GM21515 (cell line): ENCODE measurements at regions not wholly inside any gene's neighbourhood (a gene's known extent, or its start where the extent isn't known, plus 50 kb on each side); places are given as distances from the start of the nearest gene placed in this dataset.

Experiments
- ATAC-seq: cut with Tn5 transposase; IDR thresholded peaks from one replicate; pipeline ENCODE4 v1.9.1; 2021; ENCODE audit not compliant: unreplicated experiment

DNA sequence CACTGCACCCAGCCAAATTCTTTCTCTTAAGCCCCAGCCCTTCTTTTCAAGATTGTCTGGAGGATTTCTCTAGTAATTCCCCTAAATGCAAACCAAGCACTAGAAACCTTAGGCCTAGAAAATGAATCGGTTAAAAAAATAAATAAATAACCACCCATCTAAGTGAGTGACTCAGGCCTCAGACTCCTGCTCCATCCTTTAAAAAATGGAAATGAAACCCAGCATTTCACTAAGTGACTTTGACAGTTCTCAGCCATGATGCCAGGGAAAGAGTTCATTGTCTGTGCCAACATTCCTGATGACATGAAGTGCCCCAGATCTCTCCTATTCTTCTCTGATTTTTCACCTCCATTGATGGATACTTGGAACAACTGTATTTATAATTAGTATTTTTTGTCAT lies 415.2 kb upstream of the DAB1 start:
- ATAC-seq: no peak

DNA sequence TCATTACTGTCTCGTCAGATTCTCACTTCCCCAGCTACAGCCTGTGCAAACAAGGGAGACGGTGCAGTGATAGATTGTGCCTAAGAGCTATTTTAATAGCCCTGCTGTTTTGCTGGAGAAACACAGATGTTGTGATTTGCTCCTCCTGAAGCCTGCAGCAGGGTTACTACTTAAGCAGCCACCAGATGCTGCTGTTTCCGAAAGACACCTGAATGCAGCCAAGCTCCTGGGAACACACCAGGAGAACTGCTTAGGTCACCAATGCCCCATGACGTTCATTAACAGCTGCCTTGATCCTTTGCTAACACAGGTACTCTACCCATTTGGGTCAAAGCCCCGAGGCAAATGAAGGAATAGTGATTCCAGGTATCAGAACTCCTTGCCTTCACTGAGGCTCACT lies 411.8 kb upstream of the DAB1 start:
- ATAC-seq: no peak

DNA sequence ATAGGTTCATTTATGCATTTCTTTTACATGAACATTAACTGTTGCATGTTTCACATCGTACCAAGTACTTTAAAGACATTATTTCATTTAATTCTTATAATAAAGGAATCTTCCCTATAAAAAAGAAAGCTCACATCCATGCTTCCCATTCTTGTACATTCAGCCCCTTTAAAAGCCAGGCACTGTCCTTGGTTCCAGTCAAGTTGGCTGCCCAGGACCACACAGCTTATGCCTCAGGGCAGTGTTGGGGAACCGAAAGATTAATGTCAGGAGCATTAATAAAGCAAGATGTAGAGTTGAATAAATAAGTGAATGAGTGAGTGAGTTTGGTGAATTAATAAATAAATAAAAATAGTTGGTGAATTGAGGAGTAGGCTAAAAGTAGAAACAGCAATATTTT lies 409.4 kb upstream of the DAB1 start:
- ATAC-seq: no peak

DNA sequence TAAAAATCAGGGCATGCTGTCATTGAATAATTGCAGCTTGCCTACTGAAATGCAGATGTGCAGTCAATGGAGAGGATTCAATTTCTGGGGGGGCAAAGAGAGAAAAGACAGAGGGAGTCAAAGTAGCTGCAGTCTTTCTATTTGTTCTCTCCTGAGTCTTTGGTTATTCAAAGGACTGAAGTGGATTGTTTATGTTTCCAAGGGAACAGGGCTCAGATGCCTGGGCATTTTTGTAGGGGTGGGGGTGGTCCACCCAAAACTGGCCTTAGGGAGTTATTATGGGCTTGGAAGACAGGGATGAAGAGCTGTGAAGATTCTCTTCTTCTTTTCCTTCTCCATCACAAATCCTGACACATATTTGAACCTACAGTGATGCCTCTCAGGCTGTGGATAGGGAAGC lies 408.8 kb upstream of the DAB1 start:
- no peak for ATAC-seq

DNA sequence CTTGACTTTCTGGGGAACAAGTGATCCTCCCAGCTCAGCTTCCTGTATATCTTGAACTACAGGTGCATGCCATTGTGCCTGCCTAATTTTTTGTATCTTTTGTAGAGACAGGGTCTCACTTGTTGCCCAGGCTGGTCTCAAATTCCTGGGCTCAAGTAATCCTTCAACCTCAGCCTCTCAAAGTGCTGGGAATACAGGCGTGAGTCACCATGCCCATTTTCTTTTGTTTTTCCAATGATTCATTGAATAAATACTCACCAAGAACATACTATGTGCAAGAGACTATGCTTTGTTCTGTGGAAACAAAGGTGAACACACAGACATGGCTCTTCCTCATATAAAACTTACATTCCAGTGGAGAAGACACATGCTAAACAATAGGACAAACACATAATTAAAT lies 407.8 kb upstream of the DAB1 start:
- ATAC-seq: no peak

DNA sequence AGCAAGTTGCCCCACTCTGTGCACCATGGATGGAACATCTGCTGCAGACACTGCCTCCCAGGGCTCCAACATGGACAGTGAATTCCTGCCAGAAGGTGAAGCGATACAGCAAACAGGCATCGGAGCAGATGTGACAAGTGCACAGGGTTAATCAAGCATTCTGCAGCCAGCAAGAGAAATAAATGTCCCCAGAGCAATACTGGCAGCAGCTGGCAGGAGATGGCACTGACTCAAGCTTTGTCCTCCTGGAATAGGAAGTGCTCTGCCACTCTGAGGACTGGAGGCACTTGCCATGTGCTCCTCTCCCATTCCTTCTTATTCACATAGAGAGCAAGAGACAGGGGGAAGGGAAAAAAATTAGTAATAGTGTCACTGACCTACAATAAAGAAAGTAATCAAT lies 402.7 kb upstream of the DAB1 start:
- no peak for ATAC-seq

DNA sequence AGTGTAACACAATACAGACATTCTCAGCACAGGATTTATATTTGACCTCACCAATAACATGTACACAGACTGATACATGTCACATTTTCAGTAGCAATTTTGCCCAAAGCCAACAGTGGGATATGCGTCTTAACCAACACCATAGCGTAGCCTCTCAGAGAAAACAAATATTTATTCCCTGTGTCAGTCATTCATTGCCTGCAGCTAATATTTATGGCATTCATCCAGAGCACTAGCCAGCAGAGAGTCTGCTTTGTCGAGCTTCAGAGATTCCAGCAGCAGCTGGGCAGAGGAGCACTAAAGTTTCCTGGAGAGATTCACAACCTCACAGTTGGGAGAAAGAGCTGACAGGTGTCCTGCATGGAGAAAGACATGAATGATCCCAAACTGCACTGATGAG lies 400.7 kb upstream of the DAB1 start:
- no peak for ATAC-seq

DNA sequence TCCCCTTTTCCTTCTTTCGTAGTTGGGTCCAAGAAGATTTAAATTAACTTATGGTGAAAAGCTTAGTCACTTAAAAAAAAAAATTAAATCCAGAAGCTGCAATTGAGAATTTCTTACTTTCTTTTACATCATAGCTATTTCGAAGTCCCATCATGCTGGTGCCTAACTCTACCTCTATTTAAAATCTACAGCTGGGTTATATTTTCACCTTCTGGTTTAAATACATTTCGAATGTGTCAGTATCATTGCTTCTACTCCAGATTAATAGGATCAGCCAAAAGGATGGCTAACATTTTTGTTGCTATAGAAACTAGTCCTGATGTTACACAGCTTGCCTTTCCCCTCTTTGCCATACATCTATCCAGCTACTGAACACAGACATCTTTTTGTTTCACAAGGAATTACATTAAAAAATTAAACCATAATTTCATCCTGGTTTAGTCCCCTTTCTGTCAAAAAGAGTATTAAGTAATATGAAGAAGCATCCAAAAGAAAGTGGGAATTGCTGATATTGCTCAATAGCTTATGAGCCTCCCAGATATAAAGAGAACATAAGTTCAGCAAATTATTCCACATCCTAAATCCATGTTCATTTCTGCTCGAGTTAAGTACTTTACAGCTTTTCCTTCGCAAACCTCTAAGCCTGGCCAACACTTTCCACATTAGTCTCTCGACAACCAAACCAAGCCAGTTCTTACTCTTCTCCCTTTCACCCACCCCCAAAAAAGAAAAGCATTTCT lies 396.7 kb upstream of the DAB1 start:
- no peak for ATAC-seq

DNA sequence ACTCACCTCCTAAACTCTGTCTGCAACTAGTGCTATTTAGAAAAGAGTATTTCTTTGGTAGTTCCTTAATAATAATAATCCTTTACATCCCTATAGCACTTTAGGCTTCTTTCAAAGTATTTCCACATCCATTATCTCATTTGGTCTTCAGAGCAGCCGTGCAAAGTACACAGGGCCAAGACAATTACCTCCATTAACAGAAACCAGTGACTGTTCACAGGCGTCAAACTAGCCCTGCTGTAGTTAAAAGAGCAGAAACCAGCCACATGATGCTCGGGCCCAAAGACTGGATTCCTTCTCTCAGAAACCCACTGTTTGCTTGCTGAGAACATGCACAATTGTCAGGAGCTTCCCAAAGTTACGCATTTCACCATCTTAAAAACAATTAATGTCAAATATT lies 396.0 kb upstream of the DAB1 start:
- ATAC-seq: no peak

DNA sequence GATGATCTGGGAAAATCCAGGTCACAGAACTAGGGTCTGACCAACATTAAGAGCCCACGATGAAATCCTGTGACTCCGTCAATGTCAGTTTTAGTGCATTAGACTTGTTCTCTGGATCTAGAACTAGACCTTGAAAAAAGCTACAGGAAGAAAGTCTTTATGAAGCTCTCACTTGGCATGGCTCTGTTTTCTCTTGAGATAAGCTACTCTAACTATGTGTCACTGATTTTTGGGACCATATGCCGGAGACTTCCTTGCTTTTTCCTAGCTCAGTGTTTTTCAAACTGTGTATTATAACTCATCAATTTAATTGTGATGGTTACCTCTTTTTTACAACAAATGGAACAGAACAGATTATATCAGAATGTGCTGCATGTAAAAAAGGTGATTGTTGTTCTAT lies 379.7 kb upstream of the DAB1 start:
- no peak for ATAC-seq

DNA sequence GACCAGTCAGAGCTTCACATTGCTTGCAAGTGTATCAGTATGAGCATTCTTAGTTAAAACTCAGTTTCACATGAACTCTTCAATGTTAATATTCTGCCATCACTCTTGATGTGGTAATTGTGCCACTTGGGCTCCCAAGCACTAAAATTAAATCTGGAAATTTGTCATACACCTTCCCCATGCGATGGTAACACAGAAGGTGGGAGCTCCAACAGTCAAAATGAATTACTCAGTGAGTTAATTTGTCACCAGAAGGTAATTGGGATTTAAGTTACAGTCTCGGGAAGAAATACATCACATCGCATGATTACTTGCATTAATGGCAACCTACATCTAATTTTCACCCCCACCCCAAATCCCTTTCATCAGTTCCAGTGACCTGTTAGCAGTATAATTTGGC lies 376.5 kb upstream of the DAB1 start:
- ATAC-seq: no peak

DNA sequence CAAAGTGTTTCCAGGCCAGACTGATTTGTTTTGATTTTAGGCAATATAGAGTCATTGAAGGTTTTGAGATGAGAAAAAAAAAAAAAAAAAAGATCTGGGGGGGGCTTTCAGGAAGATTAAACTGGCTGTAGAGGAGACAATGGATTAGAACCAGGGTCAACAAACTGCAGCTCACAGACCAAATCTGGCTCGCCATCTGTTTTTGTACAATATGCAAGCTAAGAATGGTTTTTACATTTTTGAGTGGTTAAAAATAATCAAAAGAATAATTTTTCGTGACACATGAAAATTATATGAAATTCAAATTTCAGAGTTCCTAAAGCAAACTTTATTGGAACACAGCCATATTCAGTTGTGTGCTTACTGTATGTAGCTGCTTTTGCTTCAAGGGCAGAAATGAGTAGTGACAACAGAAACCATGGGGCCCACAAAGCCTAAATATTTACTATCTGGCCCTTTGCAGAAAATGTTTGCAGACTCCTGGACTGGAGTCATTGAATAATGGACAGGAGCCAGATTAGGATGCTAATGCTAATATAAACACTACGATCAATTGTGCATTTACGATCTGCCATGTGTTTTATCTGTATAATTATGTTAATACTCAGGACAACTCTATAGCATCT lies 375.7 kb upstream of the DAB1 start:
- no peak for ATAC-seq

DNA sequence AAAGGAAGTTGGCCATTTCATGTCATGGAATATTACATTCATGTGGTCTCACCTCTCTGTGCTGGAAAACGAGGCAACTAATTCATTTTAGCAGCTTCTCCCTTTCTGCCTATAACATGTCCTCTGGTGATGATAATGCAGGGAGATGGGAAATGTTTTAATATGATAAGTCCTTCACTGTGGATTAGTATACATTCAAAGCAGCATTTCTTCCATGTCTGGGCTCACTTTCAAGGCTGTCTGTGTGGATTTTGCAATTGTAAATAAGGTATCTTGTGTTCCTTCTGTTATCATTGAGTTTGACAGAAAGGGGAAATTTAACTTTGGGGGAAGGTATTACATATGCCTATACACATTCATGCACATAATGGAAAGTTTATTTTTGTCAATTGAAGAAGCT lies 374.7 kb upstream of the DAB1 start:
- no peak for ATAC-seq

DNA sequence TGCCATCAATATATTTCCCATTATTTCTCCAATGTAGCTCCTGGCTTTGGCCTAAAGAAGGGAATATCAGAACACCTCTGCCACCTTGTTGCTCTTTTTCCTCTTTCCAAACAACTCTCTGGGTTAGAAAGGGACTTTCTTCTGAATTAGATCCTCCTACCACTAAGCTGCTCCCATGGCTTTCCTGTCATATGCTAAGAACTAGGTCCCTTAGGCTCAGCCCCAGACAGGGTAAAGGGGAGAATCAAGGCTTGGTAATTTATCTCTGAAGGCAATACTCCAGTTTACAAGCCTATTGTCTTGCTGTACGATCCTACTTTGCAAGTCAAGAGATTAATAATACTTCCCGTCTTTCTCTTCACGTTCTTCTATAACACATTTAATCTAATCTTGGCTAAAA lies 373.2 kb upstream of the DAB1 start:
- no peak for ATAC-seq

DNA sequence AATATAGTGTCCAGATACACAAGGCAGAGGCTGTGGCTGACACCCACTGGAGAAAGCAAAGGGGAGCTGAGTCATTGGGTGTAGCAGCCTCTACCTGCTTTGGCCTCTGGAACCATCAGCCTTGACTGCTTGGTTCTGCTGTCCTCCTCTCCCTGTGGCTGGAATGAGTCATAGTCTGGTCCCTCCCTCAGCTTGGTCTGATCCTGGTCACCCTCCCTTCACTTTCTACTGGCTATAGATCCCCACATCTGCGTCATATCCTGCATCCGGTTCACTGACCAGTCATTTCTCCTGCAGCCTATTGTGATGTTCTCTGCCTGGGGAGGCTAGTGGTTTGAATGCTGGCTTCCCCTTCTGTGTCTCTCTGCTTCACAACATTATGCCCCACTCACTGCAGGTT lies 372.8 kb upstream of the DAB1 start:
- no peak for ATAC-seq

DNA sequence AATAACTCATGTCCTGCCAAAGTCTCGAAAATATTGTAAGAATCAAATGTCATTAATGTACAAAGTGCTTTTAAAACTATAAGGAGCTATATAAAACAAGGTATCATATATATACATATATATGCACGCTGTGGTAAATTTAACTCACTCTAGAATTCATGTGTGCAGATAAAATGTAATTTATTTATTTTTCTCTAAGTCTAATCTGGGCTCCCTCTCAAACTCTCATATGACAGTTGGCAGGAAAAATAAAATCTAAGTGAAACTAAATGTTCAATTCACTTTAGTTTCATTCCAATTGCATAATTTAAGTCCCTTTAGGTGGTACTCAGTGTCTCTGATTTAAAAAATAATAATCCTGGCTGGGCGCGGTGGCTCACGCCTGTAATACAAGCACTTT lies 372.0 kb upstream of the DAB1 start:
- ATAC-seq: no peak

DNA sequence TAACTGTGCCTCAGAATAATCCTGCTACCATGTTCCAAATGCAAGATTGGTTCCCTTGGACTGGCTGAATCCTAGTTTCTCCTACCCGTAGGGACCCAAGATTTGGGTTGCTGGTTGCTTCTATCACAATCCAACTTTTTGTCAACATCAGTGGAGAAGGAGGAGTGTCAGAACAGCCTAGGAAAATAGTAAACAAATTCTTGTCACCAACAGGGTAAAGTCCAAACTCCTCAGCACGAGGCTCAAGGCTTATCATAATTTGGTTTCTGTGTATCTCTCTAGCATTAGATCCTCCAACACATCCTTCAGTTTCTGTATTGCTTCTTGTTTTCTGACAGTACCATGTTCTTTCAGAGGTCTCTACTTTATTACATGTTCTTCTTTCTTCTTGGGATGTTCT lies 370.2 kb upstream of the DAB1 start:
- no peak for ATAC-seq

DNA sequence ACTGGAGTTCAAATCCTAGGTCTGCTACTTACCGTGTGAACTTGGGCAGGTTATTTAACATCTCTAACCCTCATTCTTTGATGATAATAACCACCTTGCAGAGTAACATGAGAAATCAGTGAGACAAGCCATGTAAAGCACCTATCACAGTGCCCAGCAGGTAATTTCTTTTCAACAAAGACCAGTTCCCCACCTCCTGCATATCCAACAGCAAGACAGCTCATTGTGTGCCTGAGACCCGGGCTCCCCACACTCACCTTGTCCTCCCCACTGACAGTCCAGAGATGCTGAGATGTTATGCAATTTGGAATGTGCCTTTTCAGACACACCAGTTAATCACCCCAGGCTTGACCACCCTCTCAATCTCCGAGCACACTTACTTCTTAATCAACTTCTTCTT lies 367.6 kb upstream of the DAB1 start:
- ATAC-seq: no peak

DNA sequence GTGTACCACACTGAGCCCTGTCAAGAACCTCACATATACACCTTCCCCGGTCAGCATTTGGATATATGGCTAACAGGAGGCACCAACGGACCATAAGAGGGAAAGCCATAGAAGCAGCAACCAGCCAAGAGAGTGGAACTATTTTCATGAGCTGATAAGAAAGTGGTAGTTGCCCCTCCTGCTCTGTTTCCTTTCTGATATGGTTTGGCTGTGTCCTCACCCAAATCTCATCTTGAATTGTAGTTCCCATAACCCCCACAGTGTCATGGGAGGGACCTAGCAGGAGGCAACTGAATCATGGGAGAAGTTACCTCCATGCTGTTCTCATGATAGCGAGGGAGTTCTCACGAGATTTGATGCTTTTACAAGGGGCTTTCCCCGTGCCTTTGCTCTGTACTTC lies 366.1 kb upstream of the DAB1 start:
- no peak for ATAC-seq

DNA sequence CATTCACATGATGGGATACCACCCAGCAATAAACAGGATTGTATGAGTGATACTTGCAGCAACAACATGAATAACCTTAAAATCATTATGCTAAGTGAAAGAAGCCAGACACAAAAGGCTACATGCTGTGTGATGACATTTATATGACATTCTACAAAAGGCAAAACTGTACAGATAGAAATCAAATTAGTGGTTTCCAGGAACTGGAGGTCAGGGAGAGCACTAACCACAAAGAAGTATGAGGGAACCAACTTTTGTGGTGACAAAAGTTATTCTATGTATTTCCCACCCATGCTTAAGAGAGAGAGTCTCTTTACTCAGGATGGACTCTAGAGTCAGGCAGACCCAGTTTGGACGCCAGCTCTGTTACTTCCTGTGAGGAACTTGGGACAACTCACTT lies 364.5 kb upstream of the DAB1 start:
- ATAC-seq: no peak

DNA sequence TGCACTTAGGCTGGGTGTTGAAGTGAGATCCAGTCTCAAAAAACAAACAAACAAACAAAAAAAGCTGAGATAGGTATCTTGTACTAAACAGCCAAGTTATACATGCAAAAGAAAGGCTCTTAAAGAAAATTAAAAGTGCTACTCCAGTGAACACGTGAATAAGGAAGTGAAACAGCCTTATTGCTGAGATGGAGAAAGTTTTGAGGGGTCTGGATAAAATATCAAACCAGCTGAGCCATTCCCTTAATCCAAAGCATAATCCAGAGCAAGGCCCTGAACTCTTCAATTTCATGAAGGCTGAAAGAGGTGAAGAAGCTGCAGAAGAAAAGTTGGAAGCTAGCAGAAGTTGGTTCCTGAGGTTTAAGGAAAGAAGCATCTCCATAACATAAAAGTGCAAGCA lies 360.5 kb upstream of the DAB1 start:
- ATAC-seq: no peak

DNA sequence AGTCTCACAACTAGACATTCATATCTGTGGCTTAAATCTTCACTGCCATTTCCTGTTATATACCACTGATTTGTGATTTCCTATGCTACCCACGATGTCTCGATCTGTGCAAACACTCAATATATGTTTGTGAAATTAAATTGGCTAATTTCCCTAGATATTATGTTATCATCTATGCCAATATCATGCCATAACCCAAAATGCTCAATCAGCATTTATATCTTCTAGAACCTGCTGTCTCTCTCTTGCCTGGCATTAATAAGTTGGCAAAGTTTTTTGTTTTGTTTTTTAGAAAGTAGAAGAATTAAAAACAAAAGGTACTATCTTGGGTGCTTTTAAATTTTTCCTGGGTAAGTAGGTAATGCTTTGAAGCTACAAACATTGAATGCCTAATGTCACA lies 358.5 kb upstream of the DAB1 start:
- ATAC-seq: no peak

DNA sequence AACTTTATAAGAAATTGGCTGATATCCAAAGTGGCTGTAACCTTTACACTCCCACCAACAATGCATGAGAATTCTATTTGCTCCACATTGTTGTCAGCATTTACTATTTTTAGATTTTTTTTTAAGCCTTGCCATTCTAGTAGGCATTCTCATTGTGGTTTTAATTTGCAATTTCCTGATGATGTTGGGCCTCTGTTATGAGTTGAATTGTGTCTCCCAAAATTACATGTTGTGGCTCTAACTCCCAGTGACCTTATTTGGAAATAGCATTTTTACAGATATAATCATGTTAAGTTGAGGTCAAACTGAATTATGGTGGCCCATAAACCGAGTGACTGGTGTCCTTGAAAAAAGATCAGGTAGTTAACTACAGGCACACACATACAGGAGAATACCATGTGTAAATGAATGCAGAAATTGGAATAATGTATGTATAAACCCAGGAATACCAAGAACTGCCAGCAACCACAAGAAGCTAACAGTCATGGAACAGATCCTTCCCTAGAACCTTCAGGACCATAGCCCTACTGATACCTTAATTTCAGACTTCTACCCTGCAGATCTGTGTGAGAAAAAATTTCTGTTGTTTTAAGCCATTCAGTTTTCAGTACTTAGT lies 348.8 kb upstream of the DAB1 start:
- no peak for ATAC-seq
